ENCODE measurements at regions not wholly inside any gene's neighbourhood (a gene's known extent, or its start where the extent isn't known, plus 50 kb on each side); places are given as distances from the start of the nearest gene placed in this dataset.
"Not testable (repeated sequence)": the region's sequence is repeated elsewhere in the genome, so short reads cannot be mapped to it uniquely, and the experiment has no call there.

DNA sequence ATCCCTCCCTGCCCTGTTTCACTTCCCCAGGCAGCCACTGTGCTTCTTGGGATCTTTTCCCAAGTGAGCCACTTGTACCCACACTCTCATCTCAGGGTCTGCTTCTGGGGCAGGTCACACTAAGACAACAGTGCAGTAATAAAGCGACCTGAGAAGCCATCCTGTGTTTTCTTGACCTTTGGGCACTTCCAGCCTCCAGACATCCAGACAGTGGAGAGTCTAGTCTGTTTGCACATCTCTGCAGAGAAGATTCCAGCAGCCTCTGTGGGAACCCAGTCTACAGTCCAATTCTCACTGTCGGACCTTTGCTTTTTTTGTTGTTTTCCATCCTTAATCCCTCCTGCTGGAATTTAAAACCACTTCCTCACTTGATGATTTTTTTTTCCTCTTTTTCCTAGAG is 50.3 kb upstream of the ATP6AP2 start:
- DNase-seq (ENCODE audit: low spot score in 2 of 2) = no peak
- no peak overlapping the region for H3K4me3 ChIP-seq
- H3K9me3 ChIP-seq = no peaks in the 10 kb centered on the region; the same call in 1 of the 2 replicates
- no peaks in the 10 kb centered on the region for H3K27me3 ChIP-seq (ENCODE audit: low read depth)
- H3K4me1 ChIP-seq = peaks cover 13% of the 10 kb centered on the region
- in situ Hi-C loops (cut with MboI; ENCODE audit: low sequenced_read_pairs) = no loop called here
- H3K36me3 ChIP-seq (replicated peaks) = no peaks in the 10 kb centered on the region

DNA sequence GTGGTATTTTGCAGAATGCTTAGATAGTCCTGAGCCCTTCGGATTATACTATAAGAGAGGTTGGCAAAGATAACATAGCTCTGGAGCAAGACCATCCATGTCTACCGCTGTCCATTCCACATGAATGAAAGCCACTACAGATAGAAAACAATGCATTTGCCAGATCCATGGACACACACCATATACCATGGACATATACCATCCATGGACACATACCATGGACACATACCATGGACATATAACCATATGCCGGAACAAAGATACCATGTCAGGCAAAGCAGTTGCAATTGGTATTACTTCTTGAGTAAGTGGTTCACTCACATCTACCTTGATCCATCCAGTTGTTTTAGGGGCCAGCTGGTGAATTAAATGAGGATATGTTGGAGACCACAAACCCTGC is 53.2 kb upstream of the ATP6AP2 start:
- Histone ChIP-seq H3K4me1 (peaks cover 13% of the 10 kb centered on the region), H3K9me3 (no peaks in the 10 kb centered on the region; the same call in 1 of the 2 replicates), H3K27me3 (ENCODE audit: low read depth) (no peaks in the 10 kb centered on the region), H3K4me3 (no peak overlapping the region), H3K36me3 (replicated peaks) (no peaks in the 10 kb centered on the region)
- DNase-seq (ENCODE audit: low spot score in 2 of 2) = no peak
- in situ Hi-C loops (cut with MboI; ENCODE audit: low sequenced_read_pairs) = no loop called here

DNA sequence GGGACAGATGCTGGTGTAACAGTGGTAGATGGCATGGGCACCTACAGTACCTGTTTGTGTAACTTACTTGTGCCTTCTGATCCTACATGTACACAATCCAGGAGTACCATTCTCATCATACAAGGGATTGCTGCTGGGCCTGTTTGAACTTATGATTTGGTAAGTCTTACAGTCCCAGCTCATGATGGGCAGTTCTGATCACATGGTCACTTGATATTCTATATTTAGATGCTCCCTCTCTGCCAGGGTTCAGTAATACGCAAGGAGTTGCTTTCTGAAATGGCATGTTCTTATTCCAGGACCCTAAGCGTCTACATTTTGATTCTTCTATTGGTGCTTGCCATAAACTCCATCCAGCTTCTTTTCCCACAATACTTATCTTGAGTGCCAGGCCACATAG is 54.4 kb upstream of the ATP6AP2 start:
- Histone ChIP-seq H3K9me3 (no peaks in the 10 kb centered on the region; the same call in 1 of the 2 replicates), H3K27me3 (ENCODE audit: low read depth) (no peaks in the 10 kb centered on the region), H3K4me1 (peaks cover 9% of the 10 kb centered on the region), H3K36me3 (replicated peaks) (no peaks in the 10 kb centered on the region), H3K4me3 (no peak overlapping the region)
- in situ Hi-C loops (cut with MboI; ENCODE audit: low sequenced_read_pairs) = no loop called here
- DNase-seq (ENCODE audit: low spot score in 2 of 2) = no peak

GRCh38 chrX:40525901-40526300 is 54.9 kb upstream of the ATP6AP2 start:
- in situ Hi-C loops (cut with MboI; ENCODE audit: low sequenced_read_pairs); H3K36me3 ChIP-seq (replicated peaks); H3K27me3 ChIP-seq (ENCODE audit: low read depth); H3K4me1 ChIP-seq; H3K4me3 ChIP-seq; H3K9me3 ChIP-seq; DNase-seq (ENCODE audit: low spot score in 2 of 2): not testable (repeated sequence)

DNA sequence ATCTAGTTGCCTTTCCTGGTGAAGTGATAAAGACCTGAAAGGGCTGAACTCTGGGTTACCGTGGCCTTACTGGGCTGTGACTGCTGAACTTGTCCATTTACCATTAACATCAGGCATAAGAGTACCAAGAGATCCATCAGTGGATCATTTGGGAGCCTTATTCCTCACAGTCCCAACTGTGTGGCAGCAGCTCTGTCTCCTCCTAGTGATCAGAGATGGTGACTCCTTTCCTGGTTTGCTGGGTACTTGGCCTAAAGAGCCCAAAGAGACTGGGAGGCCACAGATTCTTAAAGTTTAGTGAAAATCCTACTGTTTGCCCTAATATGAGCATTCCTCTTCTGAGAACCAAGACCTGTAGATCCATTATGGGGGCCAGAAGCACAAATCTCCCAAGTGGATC is 56.3 kb upstream of the ATP6AP2 start:
- Histone ChIP-seq H3K4me3 (no peak overlapping the region), H3K27me3 (ENCODE audit: low read depth) (no peaks in the 10 kb centered on the region), H3K9me3 (no peaks in the 10 kb centered on the region; the same call in 1 of the 2 replicates), H3K4me1 (no peaks in the 10 kb centered on the region), H3K36me3 (replicated peaks) (no peaks in the 10 kb centered on the region)
- no peak for DNase-seq (ENCODE audit: low spot score in 2 of 2)
- in situ Hi-C loops (cut with MboI; ENCODE audit: low sequenced_read_pairs) = no loop called here

DNA sequence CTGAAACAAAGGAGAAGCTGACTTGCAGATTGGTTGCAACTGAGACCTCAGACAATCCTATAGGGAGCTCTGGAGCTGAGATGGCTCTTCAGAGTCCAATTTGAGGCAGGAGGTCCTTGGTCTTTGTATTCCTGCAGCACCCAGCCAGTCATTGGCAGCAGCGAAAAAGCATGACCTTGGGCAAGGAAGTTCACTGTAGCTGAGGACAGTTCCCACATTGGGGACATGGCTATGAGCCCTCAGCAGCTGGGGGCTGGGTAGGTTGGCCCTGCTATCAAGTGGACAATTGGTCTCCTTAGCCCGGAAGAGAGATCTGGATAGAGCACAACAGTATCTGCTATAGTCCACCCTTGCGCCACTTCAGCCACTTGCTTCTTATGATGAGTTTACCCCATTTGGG is 56.9 kb upstream of the ATP6AP2 start:
- no peaks in the 10 kb centered on the region for H3K4me1 ChIP-seq
- DNase-seq (ENCODE audit: low spot score in 2 of 2) = no peak
- no peaks in the 10 kb centered on the region; the same call in 1 of the 2 replicates for H3K9me3 ChIP-seq
- in situ Hi-C loops (cut with MboI; ENCODE audit: low sequenced_read_pairs) = no loop called here
- H3K4me3 ChIP-seq = no peak overlapping the region
- H3K36me3 ChIP-seq (replicated peaks) = no peaks in the 10 kb centered on the region
- H3K27me3 ChIP-seq (ENCODE audit: low read depth) = no peaks in the 10 kb centered on the region

DNA sequence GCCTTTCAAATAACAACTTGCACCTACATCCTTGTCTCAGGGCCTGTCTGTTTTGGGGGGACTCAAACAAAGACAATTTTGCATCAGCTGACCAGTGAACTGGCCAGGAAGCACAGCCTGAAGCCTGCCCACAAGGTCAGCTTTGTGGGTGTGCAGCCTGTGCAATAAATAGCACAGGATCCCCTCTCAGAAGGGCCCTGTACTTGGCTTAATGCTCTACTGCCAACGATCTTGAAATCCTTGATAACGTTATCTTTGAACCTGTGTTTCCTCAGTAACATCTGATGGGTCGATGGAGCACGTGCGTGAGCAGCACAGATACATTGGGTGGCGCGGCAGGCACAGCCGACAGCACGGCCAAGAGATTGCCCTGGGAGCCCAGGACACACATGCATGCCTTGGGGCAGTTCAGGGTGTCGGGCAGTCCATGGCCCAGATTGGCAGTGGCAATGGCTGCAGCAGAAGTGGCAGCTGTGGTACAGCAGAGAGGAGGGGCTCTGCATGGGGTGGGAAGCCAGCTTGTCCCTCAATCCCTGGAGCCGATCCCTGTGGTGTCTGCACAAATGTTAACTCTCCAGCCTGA is 58.8 kb upstream of the ATP6AP2 start:
- Histone ChIP-seq H3K4me3 (no peak overlapping the region), H3K4me1 (no peaks in the 10 kb centered on the region), H3K27me3 (ENCODE audit: low read depth) (no peaks in the 10 kb centered on the region), H3K36me3 (replicated peaks) (no peaks in the 10 kb centered on the region), H3K9me3 (no peaks in the 10 kb centered on the region; the same call in 1 of the 2 replicates)
- in situ Hi-C loops (cut with MboI; ENCODE audit: low sequenced_read_pairs) = no loop called here
- no peak for DNase-seq (ENCODE audit: low spot score in 2 of 2)

DNA sequence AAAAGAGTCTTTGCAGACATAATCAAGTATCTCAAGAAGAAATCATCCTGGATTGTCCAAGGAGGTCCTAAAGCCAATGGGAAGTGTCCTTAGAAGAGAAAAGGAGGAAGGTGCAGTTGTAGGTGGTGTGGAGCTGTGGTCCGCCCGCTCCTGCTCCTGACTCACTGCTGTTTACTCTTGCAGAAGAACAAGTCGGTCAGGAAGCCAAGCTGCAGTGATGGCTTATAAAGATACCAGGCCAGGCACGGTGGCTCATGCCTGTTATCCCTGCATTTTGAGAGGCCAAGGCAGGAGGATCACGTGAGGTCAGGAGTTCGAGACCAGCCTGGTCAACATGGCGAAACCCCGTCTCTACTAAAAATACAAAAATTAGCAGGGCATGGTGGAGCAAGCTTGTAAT is 66.4 kb upstream of the ATP6AP2 start:
- no peak for DNase-seq (ENCODE audit: low spot score in 2 of 2)
- Histone ChIP-seq H3K4me3 (no peak overlapping the region), H3K27me3 (ENCODE audit: low read depth) (no peaks in the 10 kb centered on the region), H3K4me1 (no peaks in the 10 kb centered on the region), H3K36me3 (replicated peaks) (no peaks in the 10 kb centered on the region), H3K9me3 (no peaks in the 10 kb centered on the region)
- in situ Hi-C loops (cut with MboI; ENCODE audit: low sequenced_read_pairs) = no loop called here

- DNase-seq (ENCODE audit: low spot score in 2 of 2) = no peak
- no peaks in the 10 kb centered on the region for H3K4me1 ChIP-seq
- H3K9me3 ChIP-seq = no peaks in the 10 kb centered on the region
- H3K36me3 ChIP-seq (replicated peaks) = no peaks in the 10 kb centered on the region
- H3K27me3 ChIP-seq (ENCODE audit: low read depth) = no peaks in the 10 kb centered on the region
- no peak overlapping the region for H3K4me3 ChIP-seq
- in situ Hi-C loops (cut with MboI; ENCODE audit: low sequenced_read_pairs) = no loop called here
Observed at GRCh38 chrX:40513835-40514234, 66.9 kb upstream of the ATP6AP2 start.

DNA sequence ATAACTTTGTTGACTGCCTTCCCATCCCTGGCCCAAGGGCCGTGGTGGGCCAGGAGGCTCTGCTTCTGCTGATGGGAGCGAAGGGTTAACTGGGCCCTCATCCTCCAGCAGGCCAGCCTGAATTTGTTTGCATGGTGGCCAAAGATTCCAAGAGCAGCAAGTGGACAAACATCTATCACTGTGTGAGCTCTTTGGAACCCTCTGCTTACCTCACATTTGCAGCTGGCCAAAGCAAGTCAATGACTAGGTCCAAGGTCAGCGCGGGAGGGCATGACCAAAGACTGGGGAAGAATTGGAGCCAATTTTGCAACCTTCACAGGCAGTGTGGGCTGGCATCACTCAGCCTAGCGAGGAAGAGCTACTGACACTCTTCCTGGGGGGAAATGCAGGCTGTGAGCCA is 67.8 kb upstream of the ATP6AP2 start:
- H3K36me3 ChIP-seq (replicated peaks) = no peaks in the 10 kb centered on the region
- no peaks in the 10 kb centered on the region for H3K27me3 ChIP-seq (ENCODE audit: low read depth)
- no peaks in the 10 kb centered on the region for H3K4me1 ChIP-seq
- DNase-seq (ENCODE audit: low spot score in 2 of 2) = no peak
- no peaks in the 10 kb centered on the region for H3K9me3 ChIP-seq
- in situ Hi-C loops (cut with MboI; ENCODE audit: low sequenced_read_pairs) = no loop called here
- H3K4me3 ChIP-seq = no peak overlapping the region

DNA sequence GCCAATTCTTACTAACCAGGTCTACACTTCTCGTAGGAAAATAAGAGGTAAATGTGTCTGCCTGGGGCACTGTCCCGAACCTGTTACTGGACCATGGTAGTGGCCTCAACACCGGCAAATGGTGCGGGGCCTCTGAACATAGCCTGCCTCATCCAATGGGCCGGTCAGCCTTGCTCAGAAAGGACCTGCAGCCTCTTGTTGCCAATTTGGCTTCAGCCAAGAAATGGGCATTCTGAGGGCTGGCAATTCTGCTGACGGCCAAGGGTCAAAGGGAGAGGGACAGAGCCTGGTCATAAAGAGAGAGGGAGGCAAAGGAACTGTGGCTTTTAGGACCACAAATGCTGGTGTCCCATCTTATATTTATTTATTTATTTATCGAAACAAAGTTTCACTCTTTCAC is 69.5 kb upstream of the ATP6AP2 start:
- DNase-seq (ENCODE audit: low spot score in 2 of 2) = no peak
- in situ Hi-C loops (cut with MboI; ENCODE audit: low sequenced_read_pairs) = no loop called here
- Histone ChIP-seq H3K4me1 (no peaks in the 10 kb centered on the region), H3K9me3 (no peaks in the 10 kb centered on the region), H3K36me3 (replicated peaks) (no peaks in the 10 kb centered on the region), H3K4me3 (no peak overlapping the region), H3K27me3 (ENCODE audit: low read depth) (no peaks in the 10 kb centered on the region)

- Histone ChIP-seq H3K4me1 (no peaks in the 10 kb centered on the region), H3K27me3 (ENCODE audit: low read depth) (no peaks in the 10 kb centered on the region), H3K9me3 (no peaks in the 10 kb centered on the region), H3K36me3 (replicated peaks) (no peaks in the 10 kb centered on the region), H3K4me3 (no peak overlapping the region)
- DNase-seq (ENCODE audit: low spot score in 2 of 2) = no peak
- in situ Hi-C loops (cut with MboI; ENCODE audit: low sequenced_read_pairs) = no loop called here
Observed at GRCh38 chrX:40508560-40508959, 72.2 kb upstream of the ATP6AP2 start.

- no peak for DNase-seq (ENCODE audit: low spot score in 2 of 2)
- in situ Hi-C loops (cut with MboI; ENCODE audit: low sequenced_read_pairs) = no loop called here
- Histone ChIP-seq H3K27me3 (ENCODE audit: low read depth) (no peaks in the 10 kb centered on the region), H3K9me3 (no peaks in the 10 kb centered on the region), H3K4me3 (no peak overlapping the region), H3K4me1 (no peaks in the 10 kb centered on the region), H3K36me3 (replicated peaks) (no peaks in the 10 kb centered on the region)
Observed at GRCh38 chrX:40506201-40506985, 74.4 kb upstream of the ATP6AP2 start.

- Histone ChIP-seq H3K27me3 (ENCODE audit: low read depth) (no peaks in the 10 kb centered on the region), H3K36me3 (replicated peaks) (no peaks in the 10 kb centered on the region), H3K9me3 (no peaks in the 10 kb centered on the region), H3K4me1 (no peaks in the 10 kb centered on the region), H3K4me3 (no peak overlapping the region)
- no peak for DNase-seq (ENCODE audit: low spot score in 2 of 2)
- in situ Hi-C loops (cut with MboI; ENCODE audit: low sequenced_read_pairs) = no loop called here
Observed at GRCh38 chrX:40504801-40505605, 75.8 kb upstream of the ATP6AP2 start.

All from HAP-1 (cell line).